ENCODE measurements at regions not wholly inside any gene's neighbourhood (a gene's known extent, or its start where the extent isn't known, plus 50 kb on each side); places are given as distances from the start of the nearest gene placed in this dataset.

DNA sequence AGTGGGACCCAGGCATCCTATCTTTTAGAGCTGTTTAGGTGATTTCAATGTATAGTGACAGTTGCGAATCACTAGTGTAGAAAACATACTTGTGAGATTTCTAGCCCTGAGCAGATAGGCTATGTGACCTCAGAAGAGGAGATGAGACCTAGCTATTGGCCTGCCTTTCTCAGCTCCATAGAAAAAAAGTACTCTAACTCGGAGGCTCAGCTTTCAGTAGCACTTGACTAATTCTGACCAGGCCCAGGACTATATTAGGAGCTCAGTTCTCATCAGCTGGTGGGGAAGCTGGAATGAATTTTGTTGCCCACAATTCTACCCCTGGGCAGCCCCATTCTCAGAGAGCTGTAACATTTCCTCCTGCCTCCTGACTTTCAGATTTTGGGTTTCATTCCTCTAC lies 179.9 kb upstream of the NAMPT start:
- TF ChIP-seq, protein P1, sequence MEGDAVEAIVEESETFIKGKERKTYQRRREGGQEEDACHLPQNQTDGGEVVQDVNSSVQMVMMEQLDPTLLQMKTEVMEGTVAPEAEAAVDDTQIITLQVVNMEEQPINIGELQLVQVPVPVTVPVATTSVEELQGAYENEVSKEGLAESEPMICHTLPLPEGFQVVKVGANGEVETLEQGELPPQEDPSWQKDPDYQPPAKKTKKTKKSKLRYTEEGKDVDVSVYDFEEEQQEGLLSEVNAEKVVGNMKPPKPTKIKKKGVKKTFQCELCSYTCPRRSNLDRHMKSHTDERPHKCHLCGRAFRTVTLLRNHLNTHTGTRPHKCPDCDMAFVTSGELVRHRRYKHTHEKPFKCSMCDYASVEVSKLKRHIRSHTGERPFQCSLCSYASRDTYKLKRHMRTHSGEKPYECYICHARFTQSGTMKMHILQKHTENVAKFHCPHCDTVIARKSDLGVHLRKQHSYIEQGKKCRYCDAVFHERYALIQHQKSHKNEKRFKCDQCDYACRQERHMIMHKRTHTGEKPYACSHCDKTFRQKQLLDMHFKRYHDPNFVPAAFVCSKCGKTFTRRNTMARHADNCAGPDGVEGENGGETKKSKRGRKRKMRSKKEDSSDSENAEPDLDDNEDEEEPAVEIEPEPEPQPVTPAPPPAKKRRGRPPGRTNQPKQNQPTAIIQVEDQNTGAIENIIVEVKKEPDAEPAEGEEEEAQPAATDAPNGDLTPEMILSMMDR (IDR thresholded peaks at IDR 0.05): no peak
- TF ChIP-seq EP300 (IDR thresholded peaks at IDR 0.05): no peak

Data from sigmoid colon (tissue), 4 donors.